Endothelial cell of umbilical vein (primary cell): ENCODE measurements at regions not wholly inside any gene's neighbourhood (a gene's known extent, or its start where the extent isn't known, plus 50 kb on each side); places are given as distances from the start of the nearest gene placed in this dataset.
A peak's percentile ranks its signal among the peaks of the same experiment; 100 is the strongest.

Experiments
- BruUV-seq: library from RNA; stranded (reverse); fragments of 400-500 nt; replicated peaks from 2 replicates; lab custom pipeline; 2021; lab: Mats Ljungman, UMichigan
- CTCF ChIA-PET: fragments of 300-600, 350-600 bp; sonication (Branson Sonifier 250); formaldehyde crosslinking; loops from one replicate; lab custom pipeline; 2021; ENCODE audit warnings: antibody characterized with exemption, inconsistent platforms; lab: Charles Lee
- POLR2A ChIA-PET: fragments of 300-600, 350-600 bp; sonication (Branson Sonifier 250); formaldehyde crosslinking; loops from one replicate; lab custom pipeline; 2021; ENCODE audit warnings: antibody characterized with exemption, inconsistent platforms; lab: Charles Lee
- DNase-seq: peaks from one replicate; pipeline ENCODE4 v3.0.0-alpha.2; 2011; ENCODE audit warnings: low read depth, low spot score
- FAIRE-seq: peaks from 2 replicates; lab custom pipeline; 2011; peaks lifted over from hg19 to GRCh38; lab: Jason Lieb, UNC
- H2AFZ ChIP-seq: 2 replicates; pipeline ENCODE4 v1.6.0; 2012; ENCODE audit warnings: low read depth, low read length, control low read depth, inconsistent platforms
- H3K27ac ChIP-seq: 2 replicates; pipeline ENCODE4 v1.5.1; 2011; ENCODE audit warnings: low read depth, mild to moderate bottlenecking, control low read depth, low read length, moderate library complexity; ENCODE audit not compliant: insufficient read depth
- H3K27me3 ChIP-seq, 2 experiments: 2 replicates each; pipeline versions ENCODE4 v1.6.0 to v1.6.1; 2011; ENCODE audit warnings: low read length in 2 of 2, mixed read lengths in 1 of 2; ENCODE audit not compliant: control insufficient read depth in 2 of 2, insufficient read depth in 2 of 2
- H3K36me3 ChIP-seq, 2 experiments: 2 replicates in 1 of 2; 3 replicates in 1 of 2; pipeline ENCODE4 v1.5.1; 2011; ENCODE audit warnings: low read length in 2 of 2, mild to moderate bottlenecking in 1 of 2, moderate library complexity in 1 of 2; ENCODE audit not compliant: control insufficient read depth in 2 of 2, insufficient read depth in 2 of 2; ENCODE audit errors: extremely low read depth in 1 of 2
- H3K4me1 ChIP-seq: 3 replicates; pipeline ENCODE4 v1.5.1; 2011; ENCODE audit warnings: mild to moderate bottlenecking, low read length; ENCODE audit not compliant: control insufficient read depth, insufficient read depth; ENCODE audit errors: extremely low read depth
- H3K4me2 ChIP-seq: 2 replicates; pipeline ENCODE4 v1.6.1; 2011; ENCODE audit warnings: low read length, control low read depth, mixed read lengths; ENCODE audit not compliant: insufficient read depth
- H3K4me3 ChIP-seq, 3 experiments: fragments of 200-600 bp in 1 of 3; sonication (generic), shearing (Covaris generic) in 1 of 3; replicated peaks in 1 of 3; 2 replicates each; pipeline ENCODE4 v1.5.1; 2011 to 2016; ENCODE audit warnings: control low read depth in 3 of 3, low read length in 3 of 3, mild to moderate bottlenecking in 2 of 3, inconsistent platforms in 1 of 3, low read depth in 1 of 3, moderate library complexity in 1 of 3; ENCODE audit not compliant: insufficient read depth in 1 of 3
- H3K79me2 ChIP-seq: 2 replicates; pipeline ENCODE4 v1.6.0; 2012; ENCODE audit warnings: low read length, inconsistent platforms; ENCODE audit not compliant: control insufficient read depth, insufficient read depth
- H3K9ac ChIP-seq: replicated peaks from 2 replicates; pipeline ENCODE3; 2011; ENCODE audit warnings: low read length, control low read depth; ENCODE audit not compliant: insufficient read depth; ENCODE audit errors: extremely low read depth
- H3K9me1 ChIP-seq: replicated peaks from 3 replicates; pipeline ENCODE4 v1.6.0; 2011; ENCODE audit warnings: mild to moderate bottlenecking, low read length; ENCODE audit not compliant: control insufficient read depth, insufficient read depth; ENCODE audit errors: extremely low read depth
- H3K9me3 ChIP-seq: replicated peaks from 2 replicates; pipeline ENCODE4 v1.5.1; 2012; ENCODE audit warnings: low read length, inconsistent platforms; ENCODE audit not compliant: control insufficient read depth, insufficient read depth
- H4K20me1 ChIP-seq: replicated peaks from 2 replicates; pipeline ENCODE3; 2011; ENCODE audit warnings: mild to moderate bottlenecking, low read length; ENCODE audit not compliant: control insufficient read depth, insufficient read depth; ENCODE audit errors: extremely low read depth
- FOS ChIP-seq: IDR thresholded peaks from 2 replicates; pipeline ENCODE4 v1.6.1; 2011; ENCODE audit warnings: mild to moderate bottlenecking, low read length, moderate library complexity, borderline replicate concordance; ENCODE audit not compliant: insufficient read depth
- JUN ChIP-seq: IDR thresholded peaks from 2 replicates; pipeline ENCODE4 v1.6.1; 2011; ENCODE audit warnings: borderline replicate concordance, low read depth; ENCODE audit not compliant: insufficient read length, insufficient read depth
- POLR2A ChIP-seq: IDR thresholded peaks from 2 replicates; pipeline ENCODE4 v1.6.1; 2012; ENCODE audit warnings: low read depth, mild to moderate bottlenecking, control low read depth, low read length
- dilution Hi-C: fragments of 300-500 bp; cut with MboI; formaldehyde crosslinking; loops from one replicate; pipeline ENCODE4 v1.15.0; 2019; ENCODE audit warnings: low sequenced_read_pairs; ENCODE audit not compliant: extremely low pct_ligation_motif_present
- intact Hi-C: fragments of 100-400 bp; cut with micrococcal nuclease; formaldehyde crosslinking; loops from one replicate; pipeline ENCODE4 v1.10.0; 2022
- TF ChIP-seq, protein P1 (sequence below): IDR thresholded peaks from 2 replicates; pipeline ENCODE4 v1.6.1; 2011; ENCODE audit not compliant: insufficient read depth, insufficient read length

- dilution Hi-C loops: no loop called here
- Histone ChIP-seq H4K20me1 (no peaks in the 10 kb centered on the region), H3K4me3 (no peak overlapping the region), H3K4me1 (no peaks in the 10 kb centered on the region), H3K27ac (no peak overlapping the region), H3K9me3 (no peaks in the 10 kb centered on the region), H3K4me2 (no peak overlapping the region), H3K27me3 (no peaks in the 10 kb centered on the region), H2AFZ (no peak overlapping the region), H3K36me3 (no peaks in the 10 kb centered on the region), H3K9me1 (no peaks in the 10 kb centered on the region), H3K9ac (no peak overlapping the region), H3K79me2 (no peaks in the 10 kb centered on the region)
- BruUV-seq: no TSS peak
- POLR2A ChIA-PET: no interaction called here
- no peak for TF ChIP-seq POLR2A
- no peak for TF ChIP-seq FOS
- TF ChIP-seq, protein P1, sequence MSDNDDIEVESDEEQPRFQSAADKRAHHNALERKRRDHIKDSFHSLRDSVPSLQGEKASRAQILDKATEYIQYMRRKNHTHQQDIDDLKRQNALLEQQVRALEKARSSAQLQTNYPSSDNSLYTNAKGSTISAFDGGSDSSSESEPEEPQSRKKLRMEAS: no peak
- no peak for DNase-seq
- CTCF ChIA-PET: interaction anchor here (1.5 to 2.1 kb wide), 2 partner anchors 9 to 693 kb away, joined by 4 read pairs; no protein-coding TSS in a partner anchor
- intact Hi-C loops: no loop called here
- FAIRE-seq: no peak
These were observed 263.8 kb upstream of the LUZP2 start for GRCh38 chr11:24233041-24233440.

DNA sequence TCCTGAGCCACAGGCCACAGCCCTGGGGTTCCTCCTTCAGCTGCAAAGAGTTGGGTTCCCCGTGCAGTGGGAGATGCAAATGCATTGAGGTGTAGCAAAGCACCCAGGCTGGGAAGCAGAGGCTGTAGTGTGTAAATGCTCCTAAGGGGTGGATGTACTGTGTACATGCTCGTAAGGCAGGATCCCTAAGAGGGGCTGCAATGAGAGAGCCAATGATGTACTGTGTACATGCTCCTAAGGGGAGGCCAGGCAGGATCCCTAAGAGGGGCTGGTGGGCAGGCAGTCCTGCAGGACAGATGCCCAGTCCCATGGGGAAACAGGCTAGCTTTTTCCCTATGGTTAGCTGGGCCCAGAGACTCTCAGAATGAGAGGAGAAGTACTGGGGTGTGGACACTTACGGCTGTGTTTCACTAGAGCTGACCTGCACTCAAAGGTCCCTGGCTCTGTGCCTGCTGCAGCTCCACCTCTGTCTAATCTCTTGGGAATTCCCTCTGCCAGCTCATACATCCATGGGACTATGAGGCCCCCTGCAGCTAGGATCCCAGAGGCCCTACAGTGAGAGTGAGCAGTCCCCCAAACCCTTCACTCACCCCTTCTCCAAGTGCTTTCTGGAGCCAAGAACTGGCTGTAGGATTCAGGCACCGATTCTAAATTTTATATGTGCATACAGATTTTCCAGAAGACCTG lies 261.9 kb upstream of the LUZP2 start:
- no peak overlapping the region for H2AFZ ChIP-seq
- no peaks in the 10 kb centered on the region for H3K27me3 ChIP-seq
- H3K36me3 ChIP-seq: no peaks in the 10 kb centered on the region
- H3K79me2 ChIP-seq: no peaks in the 10 kb centered on the region
- no peak overlapping the region for H3K9ac ChIP-seq
- H3K4me1 ChIP-seq: no peaks in the 10 kb centered on the region
- intact Hi-C loops (no loop called here), dilution Hi-C loops (no loop called here)
- no peaks in the 10 kb centered on the region for H3K9me1 ChIP-seq
- H3K4me2 ChIP-seq: no peak overlapping the region
- ChIA-PET CTCF (interaction anchor here (0.9 to 1.7 kb wide), 3 partner anchors 695 to 1214 kb away, joined by 4 to 9 read pairs (median 5); no protein-coding TSS in a partner anchor), POLR2A (no interaction called here)
- no peak for TF ChIP-seq JUN
- no peak overlapping the region for H3K27ac ChIP-seq
- DNase-seq: peak; percentile 16
- FAIRE-seq: no peak
- no peak overlapping the region for H3K4me3 ChIP-seq
- no peaks in the 10 kb centered on the region for H3K9me3 ChIP-seq
- no peaks in the 10 kb centered on the region for H4K20me1 ChIP-seq
- no TSS peak for BruUV-seq
